ENCODE measurements at regions not wholly inside any gene's neighbourhood (a gene's known extent, or its start where the extent isn't known, plus 50 kb on each side); places are given as distances from the start of the nearest gene placed in this dataset.

- no peak for ATAC-seq
- no TSS peak for BruUV-seq (replicated peaks)
- DNase-seq = no peak
These were observed 101.8 kb downstream of the SAMD9 start for GRCh38 chr7:93015779-93016481.

GRCh38 chr7:93015101-93015778 is 102.5 kb downstream of the SAMD9 start:
- Histone ChIP-seq H3K27me3 (ENCODE audit: low read length) (no peaks in the 10 kb centered on the region), H3K9me3 (ENCODE audit: low read length) (no peaks in the 10 kb centered on the region), H3K4me1 (ENCODE audit: insufficient read depth, low read length) (peaks cover 41% of the 10 kb centered on the region), H3K79me2 (ENCODE audit: low read length) (no peaks in the 10 kb centered on the region), H2AFZ (ENCODE audit: low read length) (no peak overlapping the region), H3K27ac (ENCODE audit: low read length) (peak overlapping the region; percentile 37), H3K9ac (ENCODE audit: low read length) (no peak overlapping the region), H3K36me3 (ENCODE audit: low read depth, low read length) (no peaks in the 10 kb centered on the region), H3F3A (ENCODE audit: low read length, unreplicated experiment) (no peaks in the 10 kb centered on the region), H4K20me1 (ENCODE audit: low read length) (no peaks in the 10 kb centered on the region), H3K9me2 (replicated peaks; ENCODE audit: low read length) (no peaks in the 10 kb centered on the region), H3K4me3 (ENCODE audit: low read length) (no peak overlapping the region), H3K4me2 (ENCODE audit: low read length) (no peak overlapping the region)
- ChIA-PET POLR2A (ENCODE audit: unreplicated experiment) (no interaction called here), CTCF (no interaction called here)
- DNase-seq = peak; percentile 13
- intact Hi-C loops (cut with micrococcal nuclease) = loop anchor here (10.0 kb wide), 1 partner anchor 100 kb away; no protein-coding TSS in a partner anchor
- BruUV-seq (replicated peaks) = no TSS peak
- TF ChIP-seq CTCF (conservative IDR thresholded peaks at IDR 0.05; ENCODE audit: low read depth, low read length) (no peak), EZH2 (IDR thresholded peaks at IDR 0.05; ENCODE audit: low read length, unreplicated experiment) (no peak), EZH2phosphoT487 (IDR thresholded peaks at IDR 0.05; ENCODE audit: borderline replicate concordance, low read length) (no peak)
- peak; percentile 21 for ATAC-seq

More at GRCh38 chr7:93015779-93016481, 101.8 kb downstream of the SAMD9 start:
- H3K9me2 ChIP-seq (replicated peaks; ENCODE audit: low read length) = no peaks in the 10 kb centered on the region
- POLR2A ChIA-PET (ENCODE audit: unreplicated experiment) = no interaction called here
- no peaks in the 10 kb centered on the region for H3K9me3 ChIP-seq (ENCODE audit: low read length)
- peak overlapping the region; percentile 37 for H3K27ac ChIP-seq (ENCODE audit: low read length)
- no peaks in the 10 kb centered on the region for H3K36me3 ChIP-seq (ENCODE audit: low read depth, low read length)
- no peak for TF ChIP-seq EZH2 (IDR thresholded peaks at IDR 0.05; ENCODE audit: low read length, unreplicated experiment)
- no peak for TF ChIP-seq EZH2phosphoT487 (IDR thresholded peaks at IDR 0.05; ENCODE audit: borderline replicate concordance, low read length)
- no peak for TF ChIP-seq CTCF (conservative IDR thresholded peaks at IDR 0.05; ENCODE audit: low read depth, low read length)
- H3K4me1 ChIP-seq (ENCODE audit: insufficient read depth, low read length) = peaks cover 38% of the 10 kb centered on the region
- CTCF ChIA-PET = no interaction called here
- no peak overlapping the region for H3K4me2 ChIP-seq (ENCODE audit: low read length)
- H2AFZ ChIP-seq (ENCODE audit: low read length) = no peak overlapping the region
- H3K79me2 ChIP-seq (ENCODE audit: low read length) = no peaks in the 10 kb centered on the region
- H3K27me3 ChIP-seq (ENCODE audit: low read length) = no peaks in the 10 kb centered on the region
- no peak overlapping the region for H3K4me3 ChIP-seq (ENCODE audit: low read length)
- intact Hi-C loops (cut with micrococcal nuclease) = loop anchor here (10.0 kb wide), 1 partner anchor 101 kb away; no protein-coding TSS in a partner anchor
- H3F3A ChIP-seq (ENCODE audit: low read length, unreplicated experiment) = no peaks in the 10 kb centered on the region
- no peak overlapping the region for H3K9ac ChIP-seq (ENCODE audit: low read length)
- no peaks in the 10 kb centered on the region for H4K20me1 ChIP-seq (ENCODE audit: low read length)
